ENCODE measurements at regions not wholly inside any gene's neighbourhood (a gene's known extent, or its start where the extent isn't known, plus 50 kb on each side); places are given as distances from the start of the nearest gene placed in this dataset.

GRCh38 chr5:4243479-4244264 lies 648.0 kb downstream of the IRX1 start:
- no peak for DNase-seq

GRCh38 chr5:4244306-4244705 lies 648.7 kb downstream of the IRX1 start:
- DNase-seq: no peak

GRCh38 chr5:4245076-4245475 lies 649.4 kb downstream of the IRX1 start:
- DNase-seq: no peak

GRCh38 chr5:4245511-4245910 lies 649.9 kb downstream of the IRX1 start:
- DNase-seq: no peak

GRCh38 chr5:4246447-4246846 lies 650.8 kb downstream of the IRX1 start:
- DNase-seq: no peak

GRCh38 chr5:4250254-4250653 lies 654.6 kb downstream of the IRX1 start:
- DNase-seq: no peak

GRCh38 chr5:4252385-4252784 lies 656.8 kb downstream of the IRX1 start:
- no peak for DNase-seq

GRCh38 chr5:4254736-4255135 lies 659.1 kb downstream of the IRX1 start:
- DNase-seq: no peak

- no peak for DNase-seq
Observed at GRCh38 chr5:4255441-4255840, 659.8 kb downstream of the IRX1 start.

- no peak for DNase-seq
Observed at GRCh38 chr5:4258170-4258569, 662.5 kb downstream of the IRX1 start.

- no peak for DNase-seq
Observed at GRCh38 chr5:4271193-4271592, 675.6 kb downstream of the IRX1 start.

- no peak for DNase-seq
Observed at GRCh38 chr5:4275232-4275631, 679.6 kb downstream of the IRX1 start.

GRCh38 chr5:4294878-4295277 lies 699.2 kb downstream of the IRX1 start:
- no peak for DNase-seq

- no peak for DNase-seq
Observed at GRCh38 chr5:4295663-4296339, 700.2 kb downstream of the IRX1 start.

GRCh38 chr5:4306057-4306456 lies 710.4 kb downstream of the IRX1 start:
- no peak for DNase-seq

- no peak for DNase-seq
Observed at GRCh38 chr5:4309026-4309425, 713.4 kb downstream of the IRX1 start.

GRCh38 chr5:4313138-4313537 lies 717.5 kb downstream of the IRX1 start:
- DNase-seq: no peak

- no peak for DNase-seq
Observed at GRCh38 chr5:4319478-4320128, 724.0 kb downstream of the IRX1 start.

GRCh38 chr5:4330327-4330726 lies 734.7 kb downstream of the IRX1 start:
- no peak for DNase-seq

GRCh38 chr5:4335078-4335477 lies 739.4 kb downstream of the IRX1 start:
- DNase-seq: no peak

- no peak for DNase-seq
Observed at GRCh38 chr5:4337519-4337918, 741.9 kb downstream of the IRX1 start.

- no peak for DNase-seq
Observed at GRCh38 chr5:4339949-4340348, 744.3 kb downstream of the IRX1 start.

- no peak for DNase-seq
Observed at GRCh38 chr5:4345850-4346249, 750.2 kb downstream of the IRX1 start.

GRCh38 chr5:4348423-4348822 lies 752.8 kb downstream of the IRX1 start:
- no peak for DNase-seq

All from activated naive CD4-positive, alpha-beta T cell treated with anti-CD3 and anti-CD28 coated beads, Interleukin-2, amount 50 U/mL, for 16 hours (primary cell).